ENCODE measurements at regions not wholly inside any gene's neighbourhood (a gene's known extent, or its start where the extent isn't known, plus 50 kb on each side); places are given as distances from the start of the nearest gene placed in this dataset.

- no peak for TF ChIP-seq EZH2 (IDR thresholded peaks at IDR 0.05; ENCODE audit: borderline replicate concordance)
- peak; percentile 28 for TF ChIP-seq CTCF (IDR thresholded peaks at IDR 0.05; ENCODE audit: poor library complexity)
Measured at GRCh38 chr1:10888291-10888690, 91.8 kb upstream of the CASZ1 start.
